Testis (tissue), 2 donors: ENCODE measurements at regions not wholly inside any gene's neighbourhood (a gene's known extent, or its start where the extent isn't known, plus 50 kb on each side); places are given as distances from the start of the nearest gene placed in this dataset.

Experiments used
- POLR2A ChIP-seq: fragments of 450-650 bp; IDR thresholded peaks from one replicate; pipeline ENCODE4 v1.6.1; 2017; ENCODE audit warnings: antibody characterized with exemption, mild to moderate bottlenecking, moderate library complexity
- TF ChIP-seq, protein P1 (sequence below), 3 experiments: fragments of 450-650 bp in 2 of 3; fragments of 200-600 bp in 1 of 3; sonication (generic) in 1 of 3; IDR thresholded peaks; one replicate each; pipeline ENCODE4 v1.5.1; 2016 to 2019; ENCODE audit warnings: antibody characterized with exemption in 3 of 3, mild to moderate bottlenecking in 2 of 3, moderate library complexity in 1 of 3

DNA sequence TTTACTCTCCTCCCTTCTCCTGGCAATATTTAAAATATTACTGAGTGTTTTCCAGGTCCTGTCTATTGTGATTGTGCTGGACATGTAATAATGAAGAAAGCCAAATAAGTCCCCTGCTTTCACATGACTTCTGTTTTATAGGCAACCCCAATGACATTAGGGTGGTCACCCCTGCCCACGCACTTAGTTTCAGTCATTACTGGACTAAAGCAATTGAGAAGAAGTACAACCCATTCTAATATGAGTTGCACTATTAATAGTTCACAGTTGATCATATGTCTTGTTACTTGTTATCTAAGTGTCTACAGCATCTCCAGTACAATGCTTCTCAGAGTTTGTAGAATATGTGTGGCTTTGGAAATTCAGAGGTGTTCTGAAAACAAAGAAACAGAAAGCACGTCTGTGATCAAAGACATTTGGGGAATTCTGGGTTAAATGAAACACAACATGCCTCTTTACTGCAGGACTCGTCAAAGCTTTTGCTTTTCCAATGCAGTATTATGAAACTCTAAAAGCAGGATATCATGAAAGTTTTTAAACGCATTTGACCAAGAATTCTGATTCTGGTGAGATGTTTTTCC is 789.5 kb downstream of the DHX35 start:
- TF ChIP-seq, protein P1, sequence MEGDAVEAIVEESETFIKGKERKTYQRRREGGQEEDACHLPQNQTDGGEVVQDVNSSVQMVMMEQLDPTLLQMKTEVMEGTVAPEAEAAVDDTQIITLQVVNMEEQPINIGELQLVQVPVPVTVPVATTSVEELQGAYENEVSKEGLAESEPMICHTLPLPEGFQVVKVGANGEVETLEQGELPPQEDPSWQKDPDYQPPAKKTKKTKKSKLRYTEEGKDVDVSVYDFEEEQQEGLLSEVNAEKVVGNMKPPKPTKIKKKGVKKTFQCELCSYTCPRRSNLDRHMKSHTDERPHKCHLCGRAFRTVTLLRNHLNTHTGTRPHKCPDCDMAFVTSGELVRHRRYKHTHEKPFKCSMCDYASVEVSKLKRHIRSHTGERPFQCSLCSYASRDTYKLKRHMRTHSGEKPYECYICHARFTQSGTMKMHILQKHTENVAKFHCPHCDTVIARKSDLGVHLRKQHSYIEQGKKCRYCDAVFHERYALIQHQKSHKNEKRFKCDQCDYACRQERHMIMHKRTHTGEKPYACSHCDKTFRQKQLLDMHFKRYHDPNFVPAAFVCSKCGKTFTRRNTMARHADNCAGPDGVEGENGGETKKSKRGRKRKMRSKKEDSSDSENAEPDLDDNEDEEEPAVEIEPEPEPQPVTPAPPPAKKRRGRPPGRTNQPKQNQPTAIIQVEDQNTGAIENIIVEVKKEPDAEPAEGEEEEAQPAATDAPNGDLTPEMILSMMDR (IDR thresholded peaks at IDR 0.05): no peak
- no peak for TF ChIP-seq POLR2A
